AG09309 (cell line): ENCODE measurements at regions not wholly inside any gene's neighbourhood (a gene's known extent, or its start where the extent isn't known, plus 50 kb on each side); places are given as distances from the start of the nearest gene placed in this dataset.
"Not testable (repeated sequence)": the region's sequence is repeated elsewhere in the genome, so short reads cannot be mapped to it uniquely, and the experiment has no call there.

Source experiments
- DNase-seq: peaks from one replicate; pipeline ENCODE4 v3.0.0-alpha.2; 2010; ENCODE audit warnings: low read depth
- H3K4me3 ChIP-seq: 2 replicates; pipeline ENCODE4 v1.5.1; 2011; ENCODE audit warnings: mild to moderate bottlenecking, low read depth, low read length, moderate library complexity; ENCODE audit not compliant: control insufficient read depth
- CTCF ChIP-seq: IDR thresholded peaks from 2 replicates; pipeline ENCODE4 v1.5.1; 2011; ENCODE audit warnings: mild to moderate bottlenecking, low read depth, low read length, inconsistent platforms; ENCODE audit not compliant: insufficient read depth, control insufficient read depth; ENCODE audit errors: missing control alignments

GRCh38 chr18:67385455-67385854 is 131.1 kb downstream of the DSEL start:
- H3K4me3 ChIP-seq: no peak overlapping the region
- TF ChIP-seq CTCF: no peak
- no peak for DNase-seq

GRCh38 chr18:67384057-67384456 is 132.5 kb downstream of the DSEL start:
- not testable (repeated sequence) for DNase-seq, H3K4me3 ChIP-seq

GRCh38 chr18:67381608-67382150 is 134.8 kb downstream of the DSEL start:
- no peak for DNase-seq
- no peak for TF ChIP-seq CTCF
- no peak overlapping the region for H3K4me3 ChIP-seq

- no peak for TF ChIP-seq CTCF
These were observed 135.7 kb downstream of the DSEL start for GRCh38 chr18:67380867-67381266.

GRCh38 chr18:67379981-67380380 is 136.5 kb downstream of the DSEL start:
- DNase-seq: no peak
- TF ChIP-seq CTCF: no peak
- no peak overlapping the region for H3K4me3 ChIP-seq

More at GRCh38 chr18:67380867-67381266, 135.7 kb downstream of the DSEL start:
- H3K4me3 ChIP-seq: no peak overlapping the region
- no peak for DNase-seq

- DNase-seq: no peak
- no peak for TF ChIP-seq CTCF
- no peak overlapping the region for H3K4me3 ChIP-seq
These were observed 140.1 kb downstream of the DSEL start for GRCh38 chr18:67376372-67376771.

GRCh38 chr18:67373636-67374035 is 142.9 kb downstream of the DSEL start:
- TF ChIP-seq CTCF: no peak
- no peak for DNase-seq
- no peak overlapping the region for H3K4me3 ChIP-seq
